Small intestine (tissue), 7 donors: ENCODE measurements at regions not wholly inside any gene's neighbourhood (a gene's known extent, or its start where the extent isn't known, plus 50 kb on each side); places are given as distances from the start of the nearest gene placed in this dataset.
A peak's percentile ranks its signal among the peaks of the same experiment; 100 is the strongest.
"Not testable (repeated sequence)": the region's sequence is repeated elsewhere in the genome, so short reads cannot be mapped to it uniquely, and the experiment has no call there.

Source experiments
- DNase-seq, 2 donors: peaks; one replicate each; pipeline versions ENCODE4 v3.0.0 to v3.0.0-alpha.2; 2013
- FAIRE-seq: peaks from 2 replicates; lab custom pipeline; 2012; peaks lifted over from hg19 to GRCh38; lab: Jason Lieb, UNC
- H3K27ac ChIP-seq, 3 donors: one replicate each; pipeline ENCODE4 v1.5.1; 2013; ENCODE audit warnings: low read length in 2 of 3, mild to moderate bottlenecking in 2 of 3, control low read depth in 1 of 3, inconsistent platforms in 1 of 3, low read depth in 1 of 3, moderate library complexity in 1 of 3
- H3K27me3 ChIP-seq, 3 donors: one replicate each; pipeline ENCODE4 v1.6.1; 2013; ENCODE audit warnings: low read length in 3 of 3, inconsistent platforms in 1 of 3; ENCODE audit not compliant: control insufficient read depth in 3 of 3, insufficient read depth in 3 of 3
- H3K36me3 ChIP-seq, 3 donors: one replicate each; pipeline ENCODE4 v1.6.1; 2013; ENCODE audit warnings: low read length in 3 of 3, inconsistent platforms in 1 of 3, low read depth in 1 of 3, mild to moderate bottlenecking in 1 of 3, moderate library complexity in 1 of 3; ENCODE audit not compliant: control insufficient read depth in 3 of 3, insufficient read depth in 2 of 3
- H3K4me1 ChIP-seq, 3 donors: one replicate each; pipeline ENCODE4 v1.6.1; 2013; ENCODE audit warnings: low read length in 2 of 3, inconsistent platforms in 1 of 3, low read depth in 1 of 3, mild to moderate bottlenecking in 1 of 3, moderate library complexity in 1 of 3; ENCODE audit not compliant: control insufficient read depth in 3 of 3, insufficient read depth in 2 of 3
- H3K4me3 ChIP-seq, 3 donors: one replicate each; pipeline ENCODE4 v1.5.1; 2013; ENCODE audit warnings: low read length in 3 of 3, control low read depth in 1 of 3, inconsistent platforms in 1 of 3, low read depth in 1 of 3, mild to moderate bottlenecking in 1 of 3, moderate library complexity in 1 of 3
- H3K9me3 ChIP-seq, 2 donors: one replicate each; pipeline ENCODE4 v1.6.1; 2013; ENCODE audit warnings: low read depth in 1 of 2, low read length in 1 of 2; ENCODE audit not compliant: control insufficient read depth in 2 of 2, insufficient read depth in 1 of 2
- WGBS, 3 donors: extraction: QIAGEN DNeasy Blood & Tissue Kit; methylation state at CpG; one replicate each; pipeline ENCODE4 v1.1.7; 2013; 5-methylcytosine and 5-hydroxymethylcytosine counted together
- donor health status: healthy with polysubstance abuse.
- donor health status: control.
- donor health status: control.
- donor health status: Bipolar disorder and iron deficiency.
- donor health status: healthy.

- not testable (repeated sequence) for H3K36me3 ChIP-seq, H3K27ac ChIP-seq, H3K4me1 ChIP-seq, H3K27me3 ChIP-seq, FAIRE-seq, DNase-seq, H3K4me3 ChIP-seq
- H3K9me3 ChIP-seq: peaks cover 0 to 20% of the 10 kb centered on the region in 2 donors
- WGBS, 3 donors: 86 to 87% (median 87%) methylated on average over 16 to 22 of the region's 22 CpGs
Measured at GRCh38 chr18:15004270-15004973, 256.4 kb downstream of the ANKRD30B start.

- Histone ChIP-seq H3K27me3 (no peaks in the 10 kb centered on the region), H3K27ac (no peak overlapping the region)
- no peak for FAIRE-seq
Measured at GRCh38 chr18:15005313-15006130, 257.6 kb downstream of the ANKRD30B start.

GRCh38 chr18:15006616-15007015 is 258.6 kb downstream of the ANKRD30B start:
- DNase-seq, H3K27ac ChIP-seq, H3K4me1 ChIP-seq, H3K4me3 ChIP-seq, FAIRE-seq, H3K36me3 ChIP-seq, H3K27me3 ChIP-seq: not testable (repeated sequence)
- WGBS, 3 donors: 69 to 75% (median 74%) methylated on average over 3 of the region's 3 CpGs
- H3K9me3 ChIP-seq: peaks cover 0 to 19% of the 10 kb centered on the region in 2 donors

More at GRCh38 chr18:15005313-15006130, 257.6 kb downstream of the ANKRD30B start:
- Histone ChIP-seq H3K36me3 (no peaks in the 10 kb centered on the region), H3K4me3 (no peak overlapping the region), H3K9me3 (peaks cover 0 to 20% of the 10 kb centered on the region in 2 donors), H3K4me1 (no peaks in the 10 kb centered on the region)
- WGBS, 3 donors: 87 to 89% (median 89%) methylated on average over 27 to 28 of the region's 28 CpGs
- DNase-seq: no peak

GRCh38 chr18:15026041-15026440 is 278.1 kb downstream of the ANKRD30B start:
- FAIRE-seq: peak; percentile 70
- not testable (repeated sequence) for H3K4me3 ChIP-seq, DNase-seq, H3K9me3 ChIP-seq, H3K27me3 ChIP-seq, H3K36me3 ChIP-seq, H3K4me1 ChIP-seq, H3K27ac ChIP-seq

GRCh38 chr18:15028037-15028436 is 280.1 kb downstream of the ANKRD30B start:
- DNase-seq, H3K27me3 ChIP-seq, H3K4me3 ChIP-seq, H3K36me3 ChIP-seq, H3K27ac ChIP-seq, H3K4me1 ChIP-seq, FAIRE-seq, H3K9me3 ChIP-seq: not testable (repeated sequence)
- 11 to 19% (median 13%) methylated on average over 4 of the region's 4 CpGs for WGBS, 3 donors

GRCh38 chr18:15060279-15060880 is 312.4 kb downstream of the ANKRD30B start:
- not testable (repeated sequence) for H3K4me1 ChIP-seq, H3K27me3 ChIP-seq, DNase-seq, H3K27ac ChIP-seq, H3K4me3 ChIP-seq, H3K36me3 ChIP-seq, H3K9me3 ChIP-seq
- peak; percentile 5 for FAIRE-seq
- 56 to 81% (median 58%) methylated on average over 5 to 11 of the region's 12 CpGs for WGBS, 3 donors

GRCh38 chr18:15061289-15061896 is 313.4 kb downstream of the ANKRD30B start:
- H3K9me3 ChIP-seq, DNase-seq, H3K4me3 ChIP-seq, H3K36me3 ChIP-seq, H3K27ac ChIP-seq, H3K27me3 ChIP-seq, FAIRE-seq, H3K4me1 ChIP-seq: not testable (repeated sequence)
- 77 to 81% (median 80%) methylated on average over 9 of the region's 9 CpGs for WGBS, 3 donors

GRCh38 chr18:15066434-15066833 is 318.5 kb downstream of the ANKRD30B start:
- not testable (repeated sequence) for H3K9me3 ChIP-seq, H3K36me3 ChIP-seq, H3K27me3 ChIP-seq, H3K4me1 ChIP-seq, FAIRE-seq, DNase-seq, H3K27ac ChIP-seq, H3K4me3 ChIP-seq
- WGBS, 3 donors: 19 to 53% (median 36%) methylated on average over 2 of the region's 2 CpGs
